HUES6 (cell line): ENCODE measurements at regions not wholly inside any gene's neighbourhood (a gene's known extent, or its start where the extent isn't known, plus 50 kb on each side); places are given as distances from the start of the nearest gene placed in this dataset.

Experiments
- H3K27ac ChIP-seq: 2 replicates; pipeline ENCODE4 v1.7.0; 2013; ENCODE audit warnings: low read depth, mild to moderate bottlenecking, low read length, inconsistent platforms
- H3K27me3 ChIP-seq: 2 replicates; pipeline ENCODE4 v1.6.1; 2013; ENCODE audit warnings: low read length; ENCODE audit not compliant: control insufficient read depth, insufficient read depth
- H3K36me3 ChIP-seq: 2 replicates; pipeline ENCODE4 v1.6.1; 2013; ENCODE audit warnings: low read length; ENCODE audit not compliant: control insufficient read depth, insufficient read depth
- H3K4me1 ChIP-seq: 2 replicates; pipeline ENCODE4 v1.6.1; 2013; ENCODE audit warnings: low read length; ENCODE audit not compliant: control insufficient read depth, insufficient read depth
- H3K4me3 ChIP-seq: 2 replicates; pipeline ENCODE4 v1.5.1; 2013; ENCODE audit warnings: low read depth, low read length
- H3K9ac ChIP-seq: one replicate; pipeline ENCODE4 v1.6.1; 2013; ENCODE audit warnings: mild to moderate bottlenecking, low read length
- H3K9me3 ChIP-seq: 2 replicates; pipeline ENCODE4 v1.6.1; 2013; ENCODE audit warnings: low read depth, low read length; ENCODE audit not compliant: control insufficient read depth, insufficient read depth

GRCh38 chr16:25464058-25464457 is 206.4 kb upstream of the ZKSCAN2 start:
- H3K36me3 ChIP-seq = no peaks in the 10 kb centered on the region
- no peaks in the 10 kb centered on the region for H3K9me3 ChIP-seq
- H3K9ac ChIP-seq = no peak overlapping the region
- no peaks in the 10 kb centered on the region for H3K4me1 ChIP-seq
- no peaks in the 10 kb centered on the region for H3K27me3 ChIP-seq
- no peak overlapping the region for H3K4me3 ChIP-seq
- H3K27ac ChIP-seq = no peak overlapping the region

DNA sequence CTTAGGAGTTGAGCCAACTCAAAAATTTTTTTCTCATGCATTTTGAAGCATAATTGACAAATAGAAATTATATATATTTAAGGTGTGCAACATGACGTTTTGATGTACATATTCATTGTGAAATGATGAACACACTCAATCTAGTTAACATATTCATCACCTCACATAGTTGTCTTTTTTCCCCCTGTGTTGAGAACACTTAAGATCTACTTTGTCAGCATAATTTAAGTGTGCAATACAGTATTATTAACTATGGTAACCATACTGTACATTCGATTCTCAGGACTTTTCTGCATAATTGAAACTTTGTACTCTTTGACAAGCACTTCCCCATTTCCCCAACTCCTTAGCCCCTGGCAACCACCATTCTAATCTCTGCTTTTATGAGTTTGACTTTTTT is 192.2 kb upstream of the ZKSCAN2 start:
- H3K27me3 ChIP-seq = no peaks in the 10 kb centered on the region
- peaks cover 6% of the 10 kb centered on the region; the same call in 1 of the 2 replicates for H3K9me3 ChIP-seq
- no peak overlapping the region for H3K4me3 ChIP-seq
- H3K9ac ChIP-seq = no peak overlapping the region
- H3K27ac ChIP-seq = no peak overlapping the region
- no peaks in the 10 kb centered on the region for H3K36me3 ChIP-seq
- no peaks in the 10 kb centered on the region for H3K4me1 ChIP-seq

- no peak overlapping the region for H3K4me3 ChIP-seq
Observed at GRCh38 chr16:25443994-25444393, 186.3 kb upstream of the ZKSCAN2 start.

GRCh38 chr16:25434064-25434463 is 176.4 kb upstream of the ZKSCAN2 start:
- no peaks in the 10 kb centered on the region for H3K36me3 ChIP-seq

More at GRCh38 chr16:25443994-25444393, 186.3 kb upstream of the ZKSCAN2 start:
- Histone ChIP-seq H3K4me1 (no peaks in the 10 kb centered on the region), H3K9me3 (peaks cover 6% of the 10 kb centered on the region; the same call in 1 of the 2 replicates), H3K9ac (no peak overlapping the region), H3K27ac (no peak overlapping the region), H3K27me3 (no peaks in the 10 kb centered on the region), H3K36me3 (no peaks in the 10 kb centered on the region)

GRCh38 chr16:25433388-25433787 is 175.7 kb upstream of the ZKSCAN2 start:
- H3K27me3 ChIP-seq = no peaks in the 10 kb centered on the region
- 0 out of 2 replicates have a peak, but pooled peaks cover 1% of the 10 kb centered on the region for H3K9me3 ChIP-seq
- H3K4me3 ChIP-seq = no peak overlapping the region
- no peaks in the 10 kb centered on the region for H3K4me1 ChIP-seq
- no peak overlapping the region for H3K9ac ChIP-seq
- H3K36me3 ChIP-seq = no peaks in the 10 kb centered on the region
- no peak overlapping the region for H3K27ac ChIP-seq

More at GRCh38 chr16:25434064-25434463, 176.4 kb upstream of the ZKSCAN2 start:
- no peak overlapping the region for H3K9ac ChIP-seq
- H3K4me1 ChIP-seq = no peaks in the 10 kb centered on the region
- no peak overlapping the region for H3K27ac ChIP-seq
- no peak overlapping the region for H3K4me3 ChIP-seq
- H3K27me3 ChIP-seq = no peaks in the 10 kb centered on the region
- no peaks in the 10 kb centered on the region for H3K9me3 ChIP-seq

DNA sequence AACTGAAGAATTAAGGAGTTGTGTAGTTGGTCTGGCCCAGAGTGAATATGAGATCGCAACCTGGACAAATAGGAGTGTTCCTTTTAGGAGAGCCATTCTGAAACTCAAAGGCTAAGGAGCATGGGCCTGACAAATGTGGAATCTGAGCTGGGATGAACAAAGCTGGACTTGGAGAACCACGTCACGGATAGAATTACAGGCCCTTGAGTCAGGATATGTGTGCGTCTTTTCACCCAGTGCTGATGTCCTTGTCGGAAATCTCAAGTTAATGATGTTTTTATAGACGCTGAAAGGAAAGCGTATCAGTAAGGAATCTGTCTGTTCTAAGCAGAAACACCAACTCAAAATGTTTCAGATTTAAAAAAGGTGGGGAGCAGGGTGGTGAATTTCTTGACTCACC is 173.8 kb upstream of the ZKSCAN2 start:
- Histone ChIP-seq H3K27ac (no peak overlapping the region), H3K36me3 (no peaks in the 10 kb centered on the region), H3K9ac (no peak overlapping the region), H3K27me3 (no peaks in the 10 kb centered on the region), H3K9me3 (0 out of 2 replicates have a peak, but pooled peaks cover 5% of the 10 kb centered on the region), H3K4me3 (no peak overlapping the region), H3K4me1 (no peaks in the 10 kb centered on the region)

- Histone ChIP-seq H3K9me3 (0 out of 2 replicates have a peak, but pooled peaks cover 5% of the 10 kb centered on the region), H3K36me3 (no peaks in the 10 kb centered on the region), H3K9ac (no peak overlapping the region), H3K4me1 (no peaks in the 10 kb centered on the region), H3K4me3 (no peak overlapping the region), H3K27ac (no peak overlapping the region), H3K27me3 (no peaks in the 10 kb centered on the region)
Observed at GRCh38 chr16:25426829-25427228, 169.2 kb upstream of the ZKSCAN2 start.

DNA sequence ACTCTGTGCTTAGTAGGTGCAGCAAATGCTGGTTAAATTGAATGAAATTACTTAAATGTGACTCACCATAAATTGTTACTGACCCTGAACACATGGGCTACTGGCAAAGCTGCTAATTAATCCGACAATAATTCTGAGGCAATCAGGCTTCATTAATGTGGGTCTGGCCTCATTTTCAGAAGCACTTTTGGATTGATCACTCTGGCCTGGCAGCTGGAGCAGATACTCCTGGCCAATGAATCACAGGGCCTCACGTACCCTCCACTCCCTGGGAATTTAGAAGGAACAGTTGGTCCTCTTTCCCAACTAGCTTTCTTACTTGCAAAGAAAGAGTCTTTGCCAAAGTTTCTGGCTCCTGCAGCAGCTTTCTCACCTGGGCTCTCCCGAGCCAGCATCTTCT is 162.0 kb upstream of the ZKSCAN2 start:
- no peaks in the 10 kb centered on the region for H3K9me3 ChIP-seq
- H3K4me3 ChIP-seq = no peak overlapping the region
- no peaks in the 10 kb centered on the region for H3K36me3 ChIP-seq
- no peaks in the 10 kb centered on the region for H3K4me1 ChIP-seq
- no peak overlapping the region for H3K27ac ChIP-seq
- H3K9ac ChIP-seq = no peak overlapping the region
- H3K27me3 ChIP-seq = no peaks in the 10 kb centered on the region

GRCh38 chr16:25419153-25419552 is 161.5 kb upstream of the ZKSCAN2 start:
- H3K27me3 ChIP-seq = no peaks in the 10 kb centered on the region

GRCh38 chr16:25416002-25416401 is 158.4 kb upstream of the ZKSCAN2 start:
- peaks cover 6% of the 10 kb centered on the region; the same call in 1 of the 2 replicates for H3K4me1 ChIP-seq
- no peak overlapping the region for H3K27ac ChIP-seq
- H3K27me3 ChIP-seq = no peaks in the 10 kb centered on the region
- no peaks in the 10 kb centered on the region for H3K9me3 ChIP-seq
- H3K36me3 ChIP-seq = no peaks in the 10 kb centered on the region
- no peak overlapping the region for H3K9ac ChIP-seq
- H3K4me3 ChIP-seq = no peak overlapping the region

More at GRCh38 chr16:25419153-25419552, 161.5 kb upstream of the ZKSCAN2 start:
- H3K9me3 ChIP-seq = no peaks in the 10 kb centered on the region
- no peak overlapping the region for H3K9ac ChIP-seq
- no peaks in the 10 kb centered on the region for H3K36me3 ChIP-seq
- H3K4me1 ChIP-seq = no peaks in the 10 kb centered on the region
- H3K27ac ChIP-seq = no peak overlapping the region
- H3K4me3 ChIP-seq = no peak overlapping the region

DNA sequence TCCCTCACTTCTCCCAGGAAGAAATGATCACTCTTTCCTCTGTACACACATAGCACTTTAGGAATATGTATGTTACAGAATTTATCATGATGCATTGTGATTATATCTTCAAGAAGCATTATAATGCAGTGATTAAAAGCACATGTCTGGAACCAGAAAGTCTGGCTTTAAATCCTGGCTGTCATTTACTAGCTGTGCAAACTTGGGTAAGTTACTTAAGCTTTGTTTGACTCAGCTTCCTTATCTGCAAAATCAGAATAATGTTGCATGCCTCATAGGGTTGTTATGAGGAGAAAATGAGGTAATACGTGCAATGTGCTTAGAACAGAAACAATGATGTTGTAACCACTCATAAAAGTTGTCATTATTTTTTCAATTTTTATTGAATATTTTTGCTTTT is 156.3 kb upstream of the ZKSCAN2 start:
- Histone ChIP-seq H3K27ac (no peak overlapping the region), H3K36me3 (no peaks in the 10 kb centered on the region), H3K9ac (no peak overlapping the region), H3K4me1 (peaks cover 6% of the 10 kb centered on the region; the same call in 1 of the 2 replicates), H3K27me3 (no peaks in the 10 kb centered on the region), H3K9me3 (no peaks in the 10 kb centered on the region), H3K4me3 (no peak overlapping the region)

- H3K27ac ChIP-seq = no peak overlapping the region
- H3K9ac ChIP-seq = no peak overlapping the region
Observed at GRCh38 chr16:25413133-25413532, 155.5 kb upstream of the ZKSCAN2 start.

More at GRCh38 chr16:25413133-25413532, 155.5 kb upstream of the ZKSCAN2 start:
- Histone ChIP-seq H3K9me3 (no peaks in the 10 kb centered on the region), H3K36me3 (no peaks in the 10 kb centered on the region), H3K4me1 (peaks cover 6% of the 10 kb centered on the region; the same call in 1 of the 2 replicates), H3K27me3 (no peaks in the 10 kb centered on the region), H3K4me3 (no peak overlapping the region)
